Renal cortical epithelial cell (primary cell): ENCODE measurements at regions not wholly inside any gene's neighbourhood (a gene's known extent, or its start where the extent isn't known, plus 50 kb on each side); places are given as distances from the start of the nearest gene placed in this dataset.
"Not testable (repeated sequence)": the region's sequence is repeated elsewhere in the genome, so short reads cannot be mapped to it uniquely, and the experiment has no call there.

Experiments used
- DNase-seq: peaks from one replicate; pipeline ENCODE4 v3.0.0-alpha.2; 2011; ENCODE audit warnings: low read depth

DNA sequence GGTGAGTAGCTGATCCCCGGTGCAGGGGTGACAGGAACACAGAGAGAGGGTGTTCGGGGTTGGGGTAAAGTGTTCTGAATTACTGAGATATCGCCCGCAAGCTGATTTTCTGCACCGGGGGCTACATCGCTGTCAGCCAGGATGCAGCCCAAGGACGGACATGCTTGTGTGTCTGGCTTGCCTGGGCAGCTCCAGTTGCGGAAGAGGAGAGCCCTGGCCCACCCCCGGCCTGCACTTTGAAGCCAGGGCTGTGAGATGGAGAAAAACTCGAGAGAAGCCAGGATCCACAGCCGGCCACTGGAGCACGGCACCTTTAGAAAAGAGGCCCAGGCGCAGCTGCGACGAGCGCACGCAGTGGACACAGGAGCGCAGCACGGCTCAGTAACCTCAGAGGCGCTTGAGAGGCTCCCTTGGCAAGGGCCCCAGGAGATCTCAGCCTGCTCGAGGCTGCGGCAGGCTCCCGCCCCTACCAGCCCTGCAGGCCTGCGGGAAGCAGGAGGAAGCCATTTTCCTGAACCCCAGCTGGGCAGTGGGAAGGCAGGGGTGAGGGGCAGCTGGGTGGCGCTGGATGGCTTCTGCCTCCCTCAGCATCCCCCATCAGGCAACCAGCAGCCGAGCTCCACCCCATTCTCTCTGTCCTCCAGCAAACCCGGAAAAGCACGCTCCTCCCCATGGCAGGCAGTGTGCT lies 59.2 kb downstream of the C9orf50 start:
- no peak for DNase-seq

DNA sequence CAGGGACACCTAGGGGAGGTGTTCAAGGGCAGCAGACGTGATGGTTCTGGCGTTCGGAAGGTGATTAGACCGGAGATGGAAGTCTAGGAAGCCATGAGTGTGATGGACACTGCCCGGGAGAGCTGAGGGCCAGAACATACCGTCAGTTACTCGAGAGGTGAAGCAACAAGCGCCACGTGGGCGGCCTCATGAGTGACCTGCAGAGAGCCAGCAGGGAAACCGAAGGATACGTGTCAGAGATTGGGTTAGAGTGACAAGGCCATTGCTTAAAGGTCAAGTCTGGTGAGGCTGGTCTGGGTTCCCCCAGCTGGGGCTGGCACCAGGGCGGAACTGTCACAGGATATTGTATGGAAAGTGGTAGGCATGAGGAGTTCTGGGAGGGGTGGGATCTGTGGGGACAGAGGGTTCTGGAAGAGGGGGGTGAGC lies 60.0 kb downstream of the C9orf50 start:
- DNase-seq: no peak

DNA sequence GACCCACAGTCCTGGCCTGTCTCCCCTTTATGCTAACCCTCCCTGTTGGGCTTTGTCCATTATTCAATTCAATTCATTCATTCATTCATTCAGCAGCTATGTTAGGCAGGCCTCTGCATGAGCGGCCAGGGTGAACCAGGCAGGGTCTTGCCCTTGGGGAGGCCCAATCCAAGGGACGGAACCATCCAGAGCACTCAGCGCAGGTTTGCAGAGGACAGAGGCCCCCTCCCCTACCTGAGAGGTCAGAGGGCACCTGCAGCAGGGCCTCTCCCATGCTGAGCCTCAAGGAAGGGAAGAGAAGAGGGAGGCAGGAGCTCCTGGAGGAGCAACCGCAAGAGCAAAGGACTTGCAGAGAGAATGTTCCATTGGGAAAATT lies 61.4 kb downstream of the C9orf50 start:
- DNase-seq: no peak

- DNase-seq: peak; percentile 66
Measured at GRCh38 chr9:129558551-129559505, 62.1 kb downstream of the C9orf50 start.

DNA sequence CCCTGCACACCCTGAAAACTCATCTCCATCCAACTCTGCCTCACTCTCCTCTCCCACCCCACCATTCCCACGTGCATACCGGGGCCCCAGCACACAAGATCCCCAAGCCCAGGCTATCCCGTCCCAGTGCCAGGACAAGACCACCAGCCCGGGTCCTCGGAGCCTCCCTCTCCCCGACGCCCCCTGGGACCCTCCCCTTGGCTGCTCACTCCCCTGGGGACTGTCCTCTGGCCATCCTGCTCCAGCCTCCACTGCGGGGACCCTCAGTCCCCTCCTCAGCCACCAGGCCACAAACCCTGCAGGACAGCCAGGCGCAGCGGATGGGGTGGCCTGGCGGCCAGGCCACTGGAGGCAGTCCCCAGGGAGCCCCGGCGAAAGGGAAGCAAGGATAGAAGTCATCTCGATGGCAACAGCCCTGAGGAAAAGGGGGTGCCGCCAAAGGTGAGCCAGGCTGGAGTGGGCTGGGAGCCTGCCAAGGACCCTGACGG lies 62.8 kb downstream of the C9orf50 start:
- no peak for DNase-seq

DNA sequence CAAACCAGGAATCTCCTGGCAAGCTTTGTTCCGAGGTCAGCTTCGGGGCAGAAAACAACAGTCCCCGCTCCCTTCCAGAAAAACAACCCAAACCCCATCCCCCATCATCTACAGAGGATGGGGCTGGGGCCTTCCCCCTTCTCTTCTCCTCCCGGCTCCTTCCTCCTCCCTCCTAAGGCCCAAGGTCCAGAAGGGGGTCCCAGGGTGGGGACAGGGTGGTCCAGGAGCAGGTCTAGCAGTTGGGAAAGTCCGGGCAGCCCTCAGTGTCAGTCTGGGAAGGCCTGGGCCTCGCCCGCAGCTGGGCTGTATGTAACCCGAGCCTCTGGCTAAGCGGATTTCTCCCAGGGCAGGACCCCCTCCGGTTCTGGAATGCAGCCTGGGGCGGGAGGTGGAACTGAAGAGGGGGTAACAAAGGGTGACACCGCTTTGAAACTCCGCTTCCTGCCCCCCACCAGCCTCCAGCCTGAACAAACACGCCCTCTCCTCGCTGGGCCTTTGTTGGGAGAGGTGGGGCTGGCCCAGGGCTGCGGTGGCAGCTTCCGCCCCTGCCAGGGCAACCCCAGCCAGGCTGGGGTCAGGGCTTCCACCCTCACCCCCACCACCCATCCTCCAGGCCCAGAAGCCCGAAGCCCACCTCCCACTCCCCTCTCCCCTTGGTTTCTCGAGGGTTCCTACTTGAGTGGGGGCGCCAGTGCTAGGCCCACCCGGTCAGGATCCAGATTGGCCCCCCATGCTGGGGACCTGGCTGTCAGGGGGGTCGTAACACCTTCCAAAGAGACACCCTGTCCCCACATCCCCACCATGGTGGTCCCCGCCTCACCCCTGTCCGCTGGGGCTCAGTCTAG lies 63.5 kb downstream of the C9orf50 start:
- peak; percentile 69 for DNase-seq

- no peak for DNase-seq
Measured at GRCh38 chr9:129556491-129557191, 64.3 kb downstream of the C9orf50 start.

DNA sequence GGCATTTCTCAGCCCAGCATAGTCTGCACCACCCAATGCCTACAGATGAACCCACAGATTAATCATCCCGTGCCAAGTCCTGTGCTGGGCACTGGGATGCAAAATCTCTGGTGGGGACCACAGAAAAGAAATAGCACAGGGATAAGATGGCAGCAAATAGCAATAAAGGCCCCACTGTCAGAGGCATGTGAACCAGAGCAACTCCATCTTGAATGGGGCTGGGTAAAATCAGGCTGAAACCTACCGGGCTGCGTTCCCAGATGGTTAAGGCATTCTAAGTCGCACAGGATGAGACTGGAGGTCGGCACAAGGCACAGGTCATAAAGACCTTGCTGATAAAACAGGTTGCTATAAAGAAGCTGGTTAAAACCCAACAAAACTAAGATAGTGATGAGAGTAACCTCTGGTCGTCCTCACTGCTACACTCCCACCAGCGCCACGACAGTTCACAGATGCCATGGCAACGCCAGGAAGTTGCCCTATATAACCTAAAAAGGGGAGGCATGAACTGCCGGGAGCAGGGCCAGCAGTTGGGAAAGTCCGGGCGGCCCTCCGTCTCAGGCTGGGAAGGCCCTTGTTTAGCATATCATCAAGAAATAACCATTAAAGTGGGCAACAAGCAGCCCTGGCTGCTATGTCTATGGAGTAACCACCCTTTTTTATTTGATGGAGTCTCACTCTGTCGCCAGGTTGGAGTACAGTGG lies 65.2 kb downstream of the C9orf50 start:
- DNase-seq: no peak

GRCh38 chr9:129554649-129555048 lies 66.3 kb downstream of the C9orf50 start:
- no peak for DNase-seq

- DNase-seq: no peak
Measured at GRCh38 chr9:129553277-129553676, 67.6 kb downstream of the C9orf50 start.

- no peak for DNase-seq
Measured at GRCh38 chr9:129552064-129552463, 68.8 kb downstream of the C9orf50 start.

- DNase-seq: no peak
Measured at GRCh38 chr9:129551393-129551973, 69.4 kb downstream of the C9orf50 start.

DNA sequence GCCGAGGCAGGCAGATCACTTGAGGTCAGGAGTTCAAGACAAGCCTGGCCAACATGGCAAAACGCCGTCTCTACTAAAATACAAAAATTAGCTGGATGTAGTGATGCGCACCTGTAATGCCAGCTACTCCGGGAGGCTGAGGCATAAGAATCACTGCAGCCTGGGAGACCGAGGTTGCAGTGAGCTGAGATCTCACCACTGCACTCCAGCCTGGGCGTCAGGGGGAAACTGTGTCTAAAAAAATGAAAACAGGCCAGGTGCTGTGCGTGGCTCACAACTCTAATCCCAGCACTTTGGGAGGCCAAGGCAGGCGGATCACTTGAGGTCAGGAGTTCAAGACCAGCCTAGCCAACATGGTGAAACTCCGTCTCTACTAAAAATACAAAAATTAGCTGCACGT lies 69.9 kb downstream of the C9orf50 start:
- DNase-seq: not testable (repeated sequence)

DNA sequence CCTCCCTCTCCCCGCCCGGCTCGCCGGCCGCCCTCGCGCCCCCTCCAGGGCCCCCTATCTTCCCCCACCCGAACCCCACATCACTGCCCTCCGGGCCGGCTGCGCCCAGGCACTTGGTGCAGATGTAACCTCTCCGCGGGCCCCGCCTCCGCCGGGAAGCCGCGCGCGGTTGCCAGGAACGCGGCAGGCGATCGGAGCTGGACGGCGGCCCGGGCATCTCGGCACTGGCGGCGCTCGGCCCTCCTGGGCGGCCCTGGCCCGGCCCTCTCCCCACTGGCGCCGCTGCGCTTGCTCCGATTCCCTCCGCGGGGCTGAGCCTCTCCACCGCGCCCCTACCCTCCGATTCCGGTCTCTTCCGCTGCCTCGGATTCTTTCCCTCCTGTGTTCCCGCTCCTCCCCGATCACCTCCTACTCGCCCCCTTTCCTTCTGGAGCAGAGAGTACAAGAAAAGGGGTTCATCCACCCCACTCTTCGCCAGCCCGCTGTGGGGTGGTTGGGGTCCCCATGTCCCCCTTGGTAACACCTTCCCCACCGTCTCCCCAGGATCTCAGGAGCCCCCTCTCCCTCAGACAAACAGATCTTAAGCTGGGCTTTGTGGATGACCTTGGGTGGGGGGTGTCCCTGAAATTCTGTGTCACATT lies 70.6 kb downstream of the C9orf50 start:
- DNase-seq: no peak

DNA sequence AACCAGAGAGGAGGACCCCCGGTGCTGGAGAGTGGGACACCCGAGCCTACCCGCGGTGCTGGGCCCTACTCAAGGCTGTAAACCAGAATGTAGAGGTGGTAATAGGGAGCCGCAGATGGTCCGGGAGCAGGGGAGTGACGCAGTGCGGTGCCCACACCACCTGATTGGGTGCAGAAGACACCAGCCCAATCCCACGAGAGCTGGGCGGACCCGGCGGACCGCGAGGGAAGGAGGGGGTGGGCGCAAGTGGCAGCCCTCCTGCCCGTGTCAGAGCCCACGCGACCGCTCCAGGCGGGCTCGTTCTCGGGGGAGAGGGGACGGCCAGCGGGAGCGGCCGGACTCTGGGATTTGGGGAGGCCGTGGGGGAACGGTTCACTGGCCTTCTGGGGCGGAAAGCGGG lies 71.2 kb downstream of the C9orf50 start:
- no peak for DNase-seq

- DNase-seq: no peak
Measured at GRCh38 chr9:129549139-129549538, 71.8 kb downstream of the C9orf50 start.

DNA sequence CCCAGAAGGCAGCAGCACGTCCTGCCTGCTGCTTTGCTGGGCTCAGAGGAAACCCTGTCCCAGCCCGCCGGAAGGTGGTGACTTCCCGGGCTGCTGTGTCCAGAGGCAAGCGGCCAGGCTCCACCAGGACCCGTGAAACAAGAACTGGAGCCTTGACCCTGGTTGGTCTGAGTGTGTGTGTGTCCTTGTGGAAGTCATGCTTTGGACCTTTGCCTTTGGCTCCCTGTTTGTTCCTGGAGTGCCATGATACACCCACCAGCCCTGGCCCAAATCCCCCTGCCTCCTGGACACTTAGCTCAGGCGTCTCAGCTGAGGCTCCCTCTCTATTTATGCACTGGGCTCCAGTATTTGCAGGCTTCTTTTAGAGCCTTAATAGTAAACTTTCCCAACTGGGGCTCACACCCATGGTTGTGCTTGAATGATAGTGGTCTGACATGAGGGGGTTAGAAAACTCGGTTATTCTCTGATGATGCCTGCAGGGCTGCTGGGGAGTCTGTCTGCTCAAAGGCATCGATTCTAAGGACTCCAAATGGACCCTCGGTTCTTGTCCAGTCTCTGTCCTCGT lies 72.2 kb downstream of the C9orf50 start:
- no peak for DNase-seq

- no peak for DNase-seq
Measured at GRCh38 chr9:129547869-129548570, 72.9 kb downstream of the C9orf50 start.

- no peak for DNase-seq
Measured at GRCh38 chr9:129547063-129547462, 73.8 kb downstream of the C9orf50 start.
